CD1c-positive myeloid dendritic cell (primary cell): ENCODE measurements at regions not wholly inside any gene's neighbourhood (a gene's known extent, or its start where the extent isn't known, plus 50 kb on each side); places are given as distances from the start of the nearest gene placed in this dataset.
A peak's percentile ranks its signal among the peaks of the same experiment; 100 is the strongest.

Source experiments
- DNase-seq: peaks from one replicate; pipeline ENCODE4 v3.0.0-alpha.2; 2016; ENCODE audit errors: extremely low spot score

- DNase-seq: no peak
Observed at GRCh38 chr1:38403667-38404066, 357.1 kb upstream of the POU3F1 start.

GRCh38 chr1:38402230-38402815, 355.7 kb upstream of the POU3F1 start:
- DNase-seq: no peak

GRCh38 chr1:38396606-38397005, 350.0 kb upstream of the POU3F1 start:
- DNase-seq: no peak

- no peak for DNase-seq
Observed at GRCh38 chr1:38394303-38394702, 347.7 kb upstream of the POU3F1 start.

GRCh38 chr1:38392861-38393260, 346.3 kb upstream of the POU3F1 start:
- DNase-seq: peak; percentile 3

- no peak for DNase-seq
Observed at GRCh38 chr1:38381256-38381655, 334.7 kb upstream of the POU3F1 start.

GRCh38 chr1:38376577-38376976, 330.0 kb upstream of the POU3F1 start:
- no peak for DNase-seq

GRCh38 chr1:38375035-38375434, 328.4 kb upstream of the POU3F1 start:
- no peak for DNase-seq

- no peak for DNase-seq
Observed at GRCh38 chr1:38371505-38371844, 324.9 kb upstream of the POU3F1 start.

GRCh38 chr1:38370716-38371504, 324.3 kb upstream of the POU3F1 start:
- no peak for DNase-seq

GRCh38 chr1:38365242-38365641, 318.6 kb upstream of the POU3F1 start:
- DNase-seq: no peak

- DNase-seq: no peak
Observed at GRCh38 chr1:38361566-38361965, 315.0 kb upstream of the POU3F1 start.

- DNase-seq: no peak
Observed at GRCh38 chr1:38360807-38361206, 314.2 kb upstream of the POU3F1 start.

GRCh38 chr1:38353956-38354355, 307.4 kb upstream of the POU3F1 start:
- DNase-seq: no peak

- DNase-seq: no peak
Observed at GRCh38 chr1:38352869-38353268, 306.3 kb upstream of the POU3F1 start.

GRCh38 chr1:38347446-38348175, 301.0 kb upstream of the POU3F1 start:
- DNase-seq: no peak

- DNase-seq: no peak
Observed at GRCh38 chr1:38344716-38345115, 298.1 kb upstream of the POU3F1 start.

GRCh38 chr1:38341694-38342093, 295.1 kb upstream of the POU3F1 start:
- DNase-seq: no peak

- no peak for DNase-seq
Observed at GRCh38 chr1:38340409-38340808, 293.8 kb upstream of the POU3F1 start.

- DNase-seq: no peak
Observed at GRCh38 chr1:38337711-38338110, 291.1 kb upstream of the POU3F1 start.

- DNase-seq: no peak
Observed at GRCh38 chr1:38336961-38337360, 290.4 kb upstream of the POU3F1 start.

- DNase-seq: no peak
Observed at GRCh38 chr1:38336301-38336923, 289.8 kb upstream of the POU3F1 start.
